ENCODE measurements at regions not wholly inside any gene's neighbourhood (a gene's known extent, or its start where the extent isn't known, plus 50 kb on each side); places are given as distances from the start of the nearest gene placed in this dataset.

GRCh38 chr7:155360495-155361345 lies 63.0 kb downstream of the INSIG1 start:
- no peak for DNase-seq

GRCh38 chr7:155361346-155361680 lies 63.6 kb downstream of the INSIG1 start:
- no peak for DNase-seq

GRCh38 chr7:155361947-155362346 lies 64.3 kb downstream of the INSIG1 start:
- DNase-seq = no peak

- no peak for DNase-seq
Observed at GRCh38 chr7:155362380-155363145, 64.9 kb downstream of the INSIG1 start.

- no peak for DNase-seq
Observed at GRCh38 chr7:155363146-155363539, 65.5 kb downstream of the INSIG1 start.

- DNase-seq = no peak
Observed at GRCh38 chr7:155363852-155364600, 66.3 kb downstream of the INSIG1 start.

GRCh38 chr7:155365146-155365874 lies 67.6 kb downstream of the INSIG1 start:
- DNase-seq = no peak

GRCh38 chr7:155368894-155369600 lies 71.4 kb downstream of the INSIG1 start:
- DNase-seq = no peak

- no peak for DNase-seq
Observed at GRCh38 chr7:155369766-155370165, 72.1 kb downstream of the INSIG1 start.

GRCh38 chr7:155371331-155371883 lies 73.7 kb downstream of the INSIG1 start:
- DNase-seq = no peak

GRCh38 chr7:155371884-155372781 lies 74.5 kb downstream of the INSIG1 start:
- no peak for DNase-seq

- DNase-seq = no peak
Observed at GRCh38 chr7:155372782-155373358, 75.2 kb downstream of the INSIG1 start.

- DNase-seq = no peak
Observed at GRCh38 chr7:155373359-155374273, 75.9 kb downstream of the INSIG1 start.

GRCh38 chr7:155374276-155375252 lies 76.9 kb downstream of the INSIG1 start:
- DNase-seq = no peak

- DNase-seq = no peak
Observed at GRCh38 chr7:155375337-155376277, 77.9 kb downstream of the INSIG1 start.

GRCh38 chr7:155377071-155377837 lies 79.6 kb downstream of the INSIG1 start:
- no peak for DNase-seq
